Body of pancreas (tissue), 4 donors: ENCODE measurements at regions not wholly inside any gene's neighbourhood (a gene's known extent, or its start where the extent isn't known, plus 50 kb on each side); places are given as distances from the start of the nearest gene placed in this dataset.

Experiments used
- POLR2A ChIP-seq, 3 donors: fragments of 450-650 bp; IDR thresholded peaks; one replicate each; pipeline ENCODE4 v1.6.1; 2016; ENCODE audit warnings: antibody characterized with exemption in 3 of 3, mild to moderate bottlenecking in 2 of 3
- TF ChIP-seq, protein P1 (sequence below), 7 experiments: fragments of 450-650 bp in 4 of 7; fragments of 200-600 bp in 3 of 7; sonication (generic) in 3 of 7; IDR thresholded peaks; one replicate each; pipeline ENCODE4 v1.5.1; 2016 to 2019; ENCODE audit warnings: antibody characterized with exemption in 7 of 7

DNA sequence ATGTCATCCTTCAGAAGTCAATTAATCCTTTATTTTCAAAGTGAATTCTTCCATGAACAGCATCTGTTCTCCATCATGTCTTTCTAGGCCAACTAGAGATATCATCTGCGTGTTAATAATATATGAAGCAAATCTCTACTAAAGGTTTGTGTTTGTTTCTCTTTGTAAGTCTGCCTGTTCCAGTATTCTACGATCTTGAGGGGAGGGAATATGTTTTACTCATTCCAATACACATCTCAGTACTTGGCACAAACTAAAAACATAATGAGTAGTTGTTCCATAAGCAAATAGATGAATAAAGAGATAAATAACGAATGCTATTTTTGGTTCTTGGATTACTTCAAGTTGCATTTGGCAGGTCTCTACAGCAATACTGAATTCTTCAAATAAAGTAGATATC is 470.7 kb upstream of the GRIN3A start:
- TF ChIP-seq, protein P1, sequence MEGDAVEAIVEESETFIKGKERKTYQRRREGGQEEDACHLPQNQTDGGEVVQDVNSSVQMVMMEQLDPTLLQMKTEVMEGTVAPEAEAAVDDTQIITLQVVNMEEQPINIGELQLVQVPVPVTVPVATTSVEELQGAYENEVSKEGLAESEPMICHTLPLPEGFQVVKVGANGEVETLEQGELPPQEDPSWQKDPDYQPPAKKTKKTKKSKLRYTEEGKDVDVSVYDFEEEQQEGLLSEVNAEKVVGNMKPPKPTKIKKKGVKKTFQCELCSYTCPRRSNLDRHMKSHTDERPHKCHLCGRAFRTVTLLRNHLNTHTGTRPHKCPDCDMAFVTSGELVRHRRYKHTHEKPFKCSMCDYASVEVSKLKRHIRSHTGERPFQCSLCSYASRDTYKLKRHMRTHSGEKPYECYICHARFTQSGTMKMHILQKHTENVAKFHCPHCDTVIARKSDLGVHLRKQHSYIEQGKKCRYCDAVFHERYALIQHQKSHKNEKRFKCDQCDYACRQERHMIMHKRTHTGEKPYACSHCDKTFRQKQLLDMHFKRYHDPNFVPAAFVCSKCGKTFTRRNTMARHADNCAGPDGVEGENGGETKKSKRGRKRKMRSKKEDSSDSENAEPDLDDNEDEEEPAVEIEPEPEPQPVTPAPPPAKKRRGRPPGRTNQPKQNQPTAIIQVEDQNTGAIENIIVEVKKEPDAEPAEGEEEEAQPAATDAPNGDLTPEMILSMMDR (IDR thresholded peaks at IDR 0.05), result no peak
- no peak for TF ChIP-seq POLR2A (IDR thresholded peaks at IDR 0.05)
